ENCODE measurements at regions not wholly inside any gene's neighbourhood (a gene's known extent, or its start where the extent isn't known, plus 50 kb on each side); places are given as distances from the start of the nearest gene placed in this dataset.

DNA sequence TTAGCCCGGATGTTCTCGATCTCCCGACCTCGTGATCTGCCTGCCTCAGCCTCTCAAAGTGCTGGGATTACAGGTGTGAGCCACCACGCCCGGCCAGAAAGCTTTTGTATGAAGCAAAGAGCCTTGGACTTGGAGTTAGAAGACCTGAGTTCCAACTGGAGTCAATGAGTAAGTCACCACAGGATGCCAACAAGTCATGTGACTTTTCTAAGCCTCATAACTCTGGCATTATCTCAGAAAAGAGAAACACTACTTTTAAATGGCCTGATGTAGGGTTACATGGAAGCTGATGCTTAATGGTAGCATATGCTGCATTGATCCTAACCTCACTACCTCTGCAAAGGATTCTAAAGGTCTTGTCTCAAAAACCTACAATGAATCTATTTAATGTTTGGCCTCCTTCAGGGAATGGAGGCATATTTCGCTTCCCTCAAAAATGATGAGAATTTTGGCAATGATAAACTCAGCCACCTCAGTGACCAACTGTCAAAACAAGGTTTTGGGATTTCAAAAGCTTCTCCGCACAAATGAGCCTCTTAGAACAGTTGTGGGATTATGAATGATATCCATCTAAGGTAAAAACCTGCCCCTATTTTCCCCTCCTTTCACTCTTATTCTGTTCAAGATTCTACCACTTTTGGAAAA lies 236.8 kb downstream of the ACTL7B start:
- no peak for TF ChIP-seq POLR2A (IDR thresholded peaks at IDR 0.05)
- TF ChIP-seq, protein P1, sequence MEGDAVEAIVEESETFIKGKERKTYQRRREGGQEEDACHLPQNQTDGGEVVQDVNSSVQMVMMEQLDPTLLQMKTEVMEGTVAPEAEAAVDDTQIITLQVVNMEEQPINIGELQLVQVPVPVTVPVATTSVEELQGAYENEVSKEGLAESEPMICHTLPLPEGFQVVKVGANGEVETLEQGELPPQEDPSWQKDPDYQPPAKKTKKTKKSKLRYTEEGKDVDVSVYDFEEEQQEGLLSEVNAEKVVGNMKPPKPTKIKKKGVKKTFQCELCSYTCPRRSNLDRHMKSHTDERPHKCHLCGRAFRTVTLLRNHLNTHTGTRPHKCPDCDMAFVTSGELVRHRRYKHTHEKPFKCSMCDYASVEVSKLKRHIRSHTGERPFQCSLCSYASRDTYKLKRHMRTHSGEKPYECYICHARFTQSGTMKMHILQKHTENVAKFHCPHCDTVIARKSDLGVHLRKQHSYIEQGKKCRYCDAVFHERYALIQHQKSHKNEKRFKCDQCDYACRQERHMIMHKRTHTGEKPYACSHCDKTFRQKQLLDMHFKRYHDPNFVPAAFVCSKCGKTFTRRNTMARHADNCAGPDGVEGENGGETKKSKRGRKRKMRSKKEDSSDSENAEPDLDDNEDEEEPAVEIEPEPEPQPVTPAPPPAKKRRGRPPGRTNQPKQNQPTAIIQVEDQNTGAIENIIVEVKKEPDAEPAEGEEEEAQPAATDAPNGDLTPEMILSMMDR (IDR thresholded peaks at IDR 0.05) = no peak

Measured in adrenal gland (tissue), 5 donors.